HepG2 (cell line): ENCODE measurements at regions not wholly inside any gene's neighbourhood (a gene's known extent, or its start where the extent isn't known, plus 50 kb on each side); places are given as distances from the start of the nearest gene placed in this dataset.

Experiments
- CEBPG ChIP-seq: IDR thresholded peaks from 2 replicates; pipeline ENCODE4 v1.6.1; 2016
- GRHL1 ChIP-seq: sonication (generic); formaldehyde crosslinking; conservative IDR thresholded peaks from 2 replicates; pipeline ENCODE4 v1.8.0; 2022; ENCODE audit warnings: missing genetic modification reagents
- POLR2G ChIP-seq: fragments of 200-400 bp; formaldehyde crosslinking; IDR thresholded peaks from 2 replicates; pipeline ENCODE4 v1.6.1; 2018; ENCODE audit warnings: mild to moderate bottlenecking, low read depth, low read length, moderate library complexity
- THAP11 ChIP-seq: IDR thresholded peaks from 2 replicates; pipeline ENCODE4 v1.6.1; 2016; ENCODE audit warnings: missing biosample characterization, missing genetic modification reagents
- TP53 ChIP-seq: sonication (generic); formaldehyde crosslinking; conservative IDR thresholded peaks from 2 replicates; pipeline ENCODE4 v1.4.0; 2020; ENCODE audit warnings: missing genetic modification reagents
- ZNF101 ChIP-seq: sonication (generic); formaldehyde crosslinking; IDR thresholded peaks from 2 replicates; pipeline ENCODE4 v1.4.0; 2020; ENCODE audit warnings: mild to moderate bottlenecking, low read depth, missing genetic modification reagents, borderline replicate concordance
- ZNF44 ChIP-seq: sonication (generic); formaldehyde crosslinking; IDR thresholded peaks from 2 replicates; pipeline ENCODE4 v1.5.1; 2020; ENCODE audit warnings: mild to moderate bottlenecking, missing genetic modification reagents
- ZNF546 ChIP-seq: sonication (generic); formaldehyde crosslinking; conservative IDR thresholded peaks from 2 replicates; pipeline ENCODE4 v1.8.1; 2023; ENCODE audit warnings: mild to moderate bottlenecking, missing genetic modification reagents
- TF ChIP-seq, protein P1 (sequence below), 2 experiments: fragments of 450-650 bp in 1 of 2; sonication (generic) in 1 of 2; formaldehyde crosslinking in 1 of 2; IDR thresholded peaks; 2 replicates each; pipeline versions ENCODE4 v1.6.1 to v1.8.0; 2016 to 2022; ENCODE audit warnings: antibody characterized with exemption in 1 of 2, mild to moderate bottlenecking in 1 of 2, missing genetic modification reagents in 1 of 2
- TF ChIP-seq, protein P2 (sequence below): sonication (generic); formaldehyde crosslinking; IDR thresholded peaks from 2 replicates; pipeline ENCODE4 v1.9.0; 2021; ENCODE audit warnings: mild to moderate bottlenecking, missing genetic modification reagents

DNA sequence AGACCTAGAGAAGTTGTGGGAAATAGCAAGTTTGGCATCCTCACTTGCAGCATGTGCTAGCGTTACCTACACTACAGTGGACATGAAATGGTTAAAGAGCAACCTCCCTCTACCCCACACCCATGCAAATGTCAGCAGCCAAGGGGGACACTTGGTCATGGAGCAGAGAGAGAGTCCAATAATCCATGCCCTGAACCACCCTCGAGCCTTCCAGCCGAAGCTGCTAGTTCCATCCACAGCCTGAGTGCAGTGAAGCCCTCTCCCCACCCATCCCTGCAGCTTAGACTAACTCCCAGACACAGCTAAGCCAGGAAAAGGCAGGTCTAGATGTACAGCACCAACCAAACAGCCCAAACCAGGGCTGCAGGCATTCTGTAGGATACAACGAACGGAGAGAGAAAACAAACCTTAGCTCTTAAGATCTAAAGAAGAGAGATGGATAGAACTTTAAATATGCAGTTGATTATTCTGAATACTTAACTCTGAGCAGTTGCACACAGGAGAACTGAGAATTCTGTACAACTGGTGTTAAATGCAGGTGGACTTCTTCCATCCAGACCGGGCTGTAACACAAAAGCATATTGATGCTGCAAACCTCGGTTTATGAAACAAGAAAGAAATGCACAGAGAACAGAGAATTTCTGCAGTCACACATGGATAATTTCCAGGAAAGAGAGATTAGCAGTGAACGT is 93.8 kb downstream of the SALL1 start (continued):
- TF ChIP-seq, protein P1, sequence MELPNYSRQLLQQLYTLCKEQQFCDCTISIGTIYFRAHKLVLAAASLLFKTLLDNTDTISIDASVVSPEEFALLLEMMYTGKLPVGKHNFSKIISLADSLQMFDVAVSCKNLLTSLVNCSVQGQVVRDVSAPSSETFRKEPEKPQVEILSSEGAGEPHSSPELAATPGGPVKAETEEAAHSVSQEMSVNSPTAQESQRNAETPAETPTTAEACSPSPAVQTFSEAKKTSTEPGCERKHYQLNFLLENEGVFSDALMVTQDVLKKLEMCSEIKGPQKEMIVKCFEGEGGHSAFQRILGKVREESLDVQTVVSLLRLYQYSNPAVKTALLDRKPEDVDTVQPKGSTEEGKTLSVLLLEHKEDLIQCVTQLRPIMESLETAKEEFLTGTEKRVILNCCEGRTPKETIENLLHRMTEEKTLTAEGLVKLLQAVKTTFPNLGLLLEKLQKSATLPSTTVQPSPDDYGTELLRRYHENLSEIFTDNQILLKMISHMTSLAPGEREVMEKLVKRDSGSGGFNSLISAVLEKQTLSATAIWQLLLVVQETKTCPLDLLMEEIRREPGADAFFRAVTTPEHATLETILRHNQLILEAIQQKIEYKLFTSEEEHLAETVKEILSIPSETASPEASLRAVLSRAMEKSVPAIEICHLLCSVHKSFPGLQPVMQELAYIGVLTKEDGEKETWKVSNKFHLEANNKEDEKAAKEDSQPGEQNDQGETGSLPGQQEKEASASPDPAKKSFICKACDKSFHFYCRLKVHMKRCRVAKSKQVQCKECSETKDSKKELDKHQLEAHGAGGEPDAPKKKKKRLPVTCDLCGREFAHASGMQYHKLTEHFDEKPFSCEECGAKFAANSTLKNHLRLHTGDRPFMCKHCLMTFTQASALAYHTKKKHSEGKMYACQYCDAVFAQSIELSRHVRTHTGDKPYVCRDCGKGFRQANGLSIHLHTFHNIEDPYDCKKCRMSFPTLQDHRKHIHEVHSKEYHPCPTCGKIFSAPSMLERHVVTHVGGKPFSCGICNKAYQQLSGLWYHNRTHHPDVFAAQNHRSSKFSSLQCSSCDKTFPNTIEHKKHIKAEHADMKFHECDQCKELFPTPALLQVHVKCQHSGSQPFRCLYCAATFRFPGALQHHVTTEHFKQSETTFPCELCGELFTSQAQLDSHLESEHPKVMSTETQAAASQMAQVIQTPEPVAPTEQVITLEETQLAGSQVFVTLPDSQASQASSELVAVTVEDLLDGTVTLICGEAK (IDR thresholded peaks at IDR 0.05): no peak
- TF ChIP-seq, protein P1 (CRISPR knock-in tag; IDR thresholded peaks at IDR 0.05): no peak
- TF ChIP-seq GRHL1 (no peak), CEBPG (CRISPR knock-in tag) (no peak), ZNF546 (CRISPR knock-in tag) (no peak), THAP11 (CRISPR knock-in tag) (no peak), POLR2G (no peak), ZNF101 (CRISPR knock-in tag) (no peak), ZNF44 (CRISPR knock-in tag) (0 out of 2 replicates have a peak, but pooled peaks have one; percentile 32), TP53 (CRISPR knock-in tag) (no peak)
- TF ChIP-seq, protein P2, sequence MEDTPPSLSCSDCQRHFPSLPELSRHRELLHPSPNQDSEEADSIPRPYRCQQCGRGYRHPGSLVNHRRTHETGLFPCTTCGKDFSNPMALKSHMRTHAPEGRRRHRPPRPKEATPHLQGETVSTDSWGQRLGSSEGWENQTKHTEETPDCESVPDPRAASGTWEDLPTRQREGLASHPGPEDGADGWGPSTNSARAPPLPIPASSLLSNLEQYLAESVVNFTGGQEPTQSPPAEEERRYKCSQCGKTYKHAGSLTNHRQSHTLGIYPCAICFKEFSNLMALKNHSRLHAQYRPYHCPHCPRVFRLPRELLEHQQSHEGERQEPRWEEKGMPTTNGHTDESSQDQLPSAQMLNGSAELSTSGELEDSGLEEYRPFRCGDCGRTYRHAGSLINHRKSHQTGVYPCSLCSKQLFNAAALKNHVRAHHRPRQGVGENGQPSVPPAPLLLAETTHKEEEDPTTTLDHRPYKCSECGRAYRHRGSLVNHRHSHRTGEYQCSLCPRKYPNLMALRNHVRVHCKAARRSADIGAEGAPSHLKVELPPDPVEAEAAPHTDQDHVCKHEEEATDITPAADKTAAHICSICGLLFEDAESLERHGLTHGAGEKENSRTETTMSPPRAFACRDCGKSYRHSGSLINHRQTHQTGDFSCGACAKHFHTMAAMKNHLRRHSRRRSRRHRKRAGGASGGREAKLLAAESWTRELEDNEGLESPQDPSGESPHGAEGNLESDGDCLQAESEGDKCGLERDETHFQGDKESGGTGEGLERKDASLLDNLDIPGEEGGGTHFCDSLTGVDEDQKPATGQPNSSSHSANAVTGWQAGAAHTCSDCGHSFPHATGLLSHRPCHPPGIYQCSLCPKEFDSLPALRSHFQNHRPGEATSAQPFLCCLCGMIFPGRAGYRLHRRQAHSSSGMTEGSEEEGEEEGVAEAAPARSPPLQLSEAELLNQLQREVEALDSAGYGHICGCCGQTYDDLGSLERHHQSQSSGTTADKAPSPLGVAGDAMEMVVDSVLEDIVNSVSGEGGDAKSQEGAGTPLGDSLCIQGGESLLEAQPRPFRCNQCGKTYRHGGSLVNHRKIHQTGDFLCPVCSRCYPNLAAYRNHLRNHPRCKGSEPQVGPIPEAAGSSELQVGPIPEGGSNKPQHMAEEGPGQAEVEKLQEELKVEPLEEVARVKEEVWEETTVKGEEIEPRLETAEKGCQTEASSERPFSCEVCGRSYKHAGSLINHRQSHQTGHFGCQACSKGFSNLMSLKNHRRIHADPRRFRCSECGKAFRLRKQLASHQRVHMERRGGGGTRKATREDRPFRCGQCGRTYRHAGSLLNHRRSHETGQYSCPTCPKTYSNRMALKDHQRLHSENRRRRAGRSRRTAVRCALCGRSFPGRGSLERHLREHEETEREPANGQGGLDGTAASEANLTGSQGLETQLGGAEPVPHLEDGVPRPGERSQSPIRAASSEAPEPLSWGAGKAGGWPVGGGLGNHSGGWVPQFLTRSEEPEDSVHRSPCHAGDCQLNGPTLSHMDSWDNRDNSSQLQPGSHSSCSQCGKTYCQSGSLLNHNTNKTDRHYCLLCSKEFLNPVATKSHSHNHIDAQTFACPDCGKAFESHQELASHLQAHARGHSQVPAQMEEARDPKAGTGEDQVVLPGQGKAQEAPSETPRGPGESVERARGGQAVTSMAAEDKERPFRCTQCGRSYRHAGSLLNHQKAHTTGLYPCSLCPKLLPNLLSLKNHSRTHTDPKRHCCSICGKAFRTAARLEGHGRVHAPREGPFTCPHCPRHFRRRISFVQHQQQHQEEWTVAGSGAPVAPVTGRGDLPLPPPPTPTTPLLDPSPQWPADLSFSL (CRISPR knock-in tag): no peak
